ENCODE measurements at regions not wholly inside any gene's neighbourhood (a gene's known extent, or its start where the extent isn't known, plus 50 kb on each side); places are given as distances from the start of the nearest gene placed in this dataset.
A peak's percentile ranks its signal among the peaks of the same experiment; 100 is the strongest.
"Not testable (repeated sequence)": the region's sequence is repeated elsewhere in the genome, so short reads cannot be mapped to it uniquely, and the experiment has no call there.

DNA sequence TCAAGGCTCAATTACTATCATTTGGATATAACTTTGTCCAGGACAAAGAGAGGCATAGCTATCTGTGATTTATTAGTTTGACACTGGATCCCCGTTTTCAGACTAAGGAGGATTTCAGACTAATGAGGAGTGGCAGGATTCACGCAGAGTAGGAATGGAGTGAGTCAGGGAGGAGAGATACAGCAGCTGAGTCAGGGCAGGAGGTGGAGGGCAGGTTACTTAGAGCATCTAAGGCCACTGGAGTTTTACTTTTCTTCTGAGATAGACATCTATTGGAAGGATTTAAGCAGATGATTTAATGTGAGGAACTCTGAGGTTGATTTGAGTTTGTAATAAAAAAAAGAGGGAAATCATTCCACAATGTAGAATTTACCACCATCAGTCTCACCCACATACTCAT is 110.6 kb downstream of the RPIA start:
- DNase-seq = not testable (repeated sequence)

GRCh38 chr2:88807237-88807962 is 115.9 kb downstream of the RPIA start:
- no peak for DNase-seq

DNA sequence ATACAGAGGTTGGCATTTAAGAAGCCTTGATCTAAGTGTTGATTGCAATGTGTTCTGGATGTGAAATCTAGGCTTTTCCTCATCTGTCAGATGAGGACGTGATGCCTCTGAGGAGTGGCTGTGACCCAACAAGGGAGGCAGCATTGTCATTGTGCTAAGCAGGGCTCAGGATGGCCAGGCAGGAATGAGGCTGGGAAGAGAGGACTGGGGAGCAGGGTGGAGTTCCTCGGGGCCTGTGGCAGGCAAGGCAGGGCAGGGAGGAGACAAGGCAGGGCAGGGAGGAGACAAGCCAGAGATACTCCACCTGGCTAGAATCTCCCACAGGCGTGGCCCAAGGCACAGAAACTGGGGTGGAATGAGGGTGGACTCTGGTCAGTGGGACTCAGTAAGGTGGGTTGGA is 116.6 kb downstream of the RPIA start:
- no peak for DNase-seq

DNA sequence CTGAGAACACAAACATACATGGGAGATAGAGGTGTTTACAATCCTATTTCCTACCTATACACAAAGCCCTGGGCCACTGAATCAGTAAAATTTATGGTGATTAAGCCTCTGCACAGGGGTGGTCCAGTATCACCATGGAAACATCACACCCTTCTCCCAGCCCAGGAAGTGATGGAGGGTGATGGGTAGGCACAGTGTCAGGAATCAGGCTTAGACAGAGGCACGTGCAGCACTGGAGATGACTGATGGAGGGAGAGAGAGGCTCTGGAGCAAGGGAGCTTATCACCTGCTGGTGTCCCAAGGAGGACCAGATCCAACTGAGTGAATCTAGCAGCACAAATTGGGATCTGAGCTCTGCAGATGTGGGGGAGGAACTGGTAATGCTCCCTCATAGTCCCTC is 117.2 kb downstream of the RPIA start:
- no peak for DNase-seq

- no peak for DNase-seq
These were observed 117.7 kb downstream of the RPIA start for GRCh38 chr2:88809216-88809615.

- peak; percentile 30 for DNase-seq
These were observed 118.5 kb downstream of the RPIA start for GRCh38 chr2:88810017-88810416.

DNA sequence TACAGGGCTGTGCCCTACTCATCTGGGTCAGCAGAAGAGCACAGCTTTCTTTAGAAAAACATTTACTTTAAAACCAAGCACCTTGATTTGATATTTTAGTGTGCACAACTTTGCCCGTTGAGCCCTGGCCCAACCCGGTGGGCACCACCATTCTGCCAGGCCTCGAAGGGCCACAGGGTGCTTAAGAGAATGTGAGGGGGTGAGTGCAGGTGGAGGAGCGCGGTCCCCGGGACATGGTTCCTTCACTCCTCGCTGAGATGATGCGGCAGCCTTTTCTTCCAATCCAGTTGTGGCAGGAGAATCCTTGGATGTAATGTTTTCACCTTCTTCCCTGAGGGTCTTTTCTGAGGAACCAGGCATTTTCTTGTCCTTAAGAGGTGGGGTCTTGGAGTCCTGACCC is 119.0 kb downstream of the RPIA start:
- no peak for DNase-seq

GRCh38 chr2:88811233-88811632 is 119.8 kb downstream of the RPIA start:
- no peak for DNase-seq

- no peak for DNase-seq
These were observed 120.2 kb downstream of the RPIA start for GRCh38 chr2:88811681-88812080.

DNA sequence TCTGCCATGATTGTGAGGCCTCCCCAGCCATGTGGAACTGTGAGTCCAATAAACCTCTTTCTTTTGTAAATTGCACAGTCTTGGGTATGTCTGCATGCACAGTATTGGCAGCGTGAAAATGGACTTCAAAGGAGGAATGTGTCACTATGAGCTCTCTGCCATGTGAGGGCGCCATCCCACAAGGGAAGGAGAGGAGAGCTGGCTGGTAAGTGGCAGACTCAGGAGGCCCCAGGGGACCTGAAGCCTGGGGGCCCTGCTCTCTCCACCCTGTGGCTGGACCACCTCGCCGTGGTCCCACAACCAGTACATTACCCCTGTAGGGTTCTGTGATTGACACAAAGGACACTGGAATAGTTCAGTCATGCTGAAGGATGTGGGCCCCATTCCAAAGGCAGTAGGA is 122.1 kb downstream of the RPIA start:
- no peak for DNase-seq

DNA sequence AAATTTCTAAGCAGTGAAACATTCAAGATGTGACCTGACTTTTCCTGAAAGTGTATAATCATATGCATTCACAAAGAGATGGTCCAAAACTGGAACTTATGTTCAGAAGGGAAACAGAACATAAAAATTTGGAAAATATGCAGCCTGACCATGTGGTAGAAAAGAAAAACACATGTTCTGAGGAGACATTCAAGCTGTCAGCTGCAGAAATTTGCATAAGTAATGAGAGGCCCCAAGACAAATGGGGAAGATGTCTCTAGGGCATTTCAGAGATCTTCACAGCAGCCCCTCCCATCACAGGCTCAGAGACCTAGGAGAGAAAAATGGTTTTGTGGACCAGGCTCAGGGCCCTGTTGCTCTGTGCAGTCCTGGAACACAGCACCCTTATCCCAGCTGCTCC is 123.8 kb downstream of the RPIA start:
- DNase-seq = no peak

GRCh38 chr2:88815697-88816096 is 124.2 kb downstream of the RPIA start:
- no peak for DNase-seq

DNA sequence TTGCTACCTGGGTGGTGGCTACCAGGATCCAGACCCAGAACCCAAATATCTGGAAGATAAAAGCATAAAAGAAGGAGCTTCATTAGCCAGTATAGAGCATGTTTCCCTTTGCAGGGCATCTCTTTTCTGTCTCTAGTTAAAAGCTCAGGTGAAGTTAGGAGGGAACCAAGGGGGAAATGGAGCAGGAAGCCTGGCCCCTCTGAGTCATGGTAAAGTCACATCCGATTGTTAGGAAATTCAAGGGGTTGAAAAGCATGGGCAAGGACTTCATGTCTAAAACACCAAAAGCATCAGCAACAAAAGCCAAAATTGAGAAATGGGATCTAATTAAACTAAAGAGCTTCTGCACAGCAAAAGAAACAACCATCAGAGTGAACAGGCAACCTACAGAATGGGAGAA is 126.9 kb downstream of the RPIA start:
- no peak for DNase-seq

DNA sequence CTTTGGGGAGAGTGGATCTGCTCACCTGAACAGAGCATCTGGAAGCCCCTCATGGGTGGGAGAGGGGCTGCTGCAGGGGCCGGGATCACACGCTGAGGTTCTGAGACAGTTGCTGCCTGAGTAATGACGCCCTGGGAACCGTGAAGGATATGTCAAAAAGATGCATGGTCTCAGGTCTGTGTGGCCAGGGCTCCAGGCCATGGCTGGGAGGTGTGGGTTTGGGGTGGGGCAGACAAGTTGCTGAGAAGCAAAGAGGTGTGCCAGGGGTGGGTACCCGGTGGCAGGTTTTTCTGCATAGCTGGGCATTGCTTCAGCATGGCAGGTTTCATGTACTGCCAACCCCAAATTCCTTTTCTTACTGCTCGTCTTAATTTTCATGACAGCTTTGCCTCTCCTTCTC is 133.5 kb downstream of the RPIA start:
- no peak for DNase-seq

GRCh38 chr2:88826399-88826798 is 134.9 kb downstream of the RPIA start:
- DNase-seq = no peak

GRCh38 chr2:88827821-88828220 is 136.3 kb downstream of the RPIA start:
- no peak for DNase-seq

GRCh38 chr2:88828397-88829137 is 137.1 kb downstream of the RPIA start:
- no peak for DNase-seq

GRCh38 chr2:88829607-88830463 is 138.4 kb downstream of the RPIA start:
- no peak for DNase-seq

DNA sequence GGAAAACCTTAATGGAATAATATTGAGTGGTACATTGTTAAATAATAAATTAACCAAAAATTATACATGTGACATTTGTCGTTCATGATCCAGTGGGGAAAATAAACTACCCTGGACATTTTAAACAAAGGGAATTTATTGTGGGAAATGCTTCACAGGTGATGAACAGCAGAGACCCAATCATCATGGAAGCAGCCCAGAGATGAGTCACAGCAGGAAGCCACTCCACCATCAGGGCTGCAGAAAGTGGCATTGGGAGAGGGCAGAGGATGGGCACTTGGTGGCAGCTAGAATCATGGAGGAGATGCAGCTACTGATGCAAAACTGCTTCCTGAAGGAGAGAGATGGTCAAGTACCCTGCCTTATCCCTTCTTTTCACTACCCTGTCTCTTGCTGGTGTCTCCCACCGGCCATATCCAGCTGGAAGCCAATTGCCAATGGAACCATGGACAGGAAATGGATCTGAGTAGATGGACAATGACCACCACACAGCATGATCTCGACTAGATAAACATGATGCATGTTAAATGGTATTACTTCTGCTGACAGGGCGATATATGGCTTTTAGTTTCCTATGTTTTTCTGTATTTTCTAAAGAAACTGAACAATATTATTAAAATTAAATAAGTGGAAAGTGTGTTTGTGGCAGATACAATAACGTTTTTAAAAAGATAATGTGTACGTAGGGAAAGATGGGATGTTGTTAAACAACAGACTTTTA is 139.8 kb downstream of the RPIA start:
- DNase-seq = no peak

GRCh38 chr2:88831792-88832248 is 140.3 kb downstream of the RPIA start:
- no peak for DNase-seq

DNA sequence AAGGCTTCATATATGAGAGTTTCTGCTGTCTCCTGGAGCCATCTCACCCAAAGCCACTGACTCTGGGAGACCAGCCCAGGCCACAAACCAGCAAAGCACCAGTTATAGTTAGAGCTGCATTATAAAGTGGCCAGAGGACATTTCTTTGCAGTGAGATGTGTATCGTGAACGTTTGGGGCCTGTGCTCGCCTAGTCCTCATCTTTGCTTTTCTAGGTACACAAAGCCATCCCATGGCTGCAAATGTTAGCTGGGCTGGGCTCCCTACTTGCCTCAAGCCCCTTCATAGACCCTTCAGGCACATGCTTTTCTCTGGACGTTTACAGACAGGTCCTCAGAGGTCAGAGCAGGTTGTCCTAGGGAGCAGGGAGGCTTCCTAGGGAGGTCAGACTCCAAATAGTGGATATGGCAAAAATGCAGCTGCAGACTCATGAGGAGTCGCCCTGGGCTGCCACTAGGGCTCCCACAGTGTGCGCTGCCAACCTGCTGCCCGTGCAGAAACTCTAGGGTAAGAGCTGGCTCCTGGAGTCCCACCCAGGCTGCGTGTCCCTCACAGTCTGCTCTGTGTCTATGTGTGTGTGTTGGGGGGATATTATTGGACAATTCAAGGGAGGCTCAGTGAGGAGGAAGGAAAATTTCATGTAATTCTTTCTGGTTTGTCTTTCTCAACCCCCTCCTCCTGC is 141.0 kb downstream of the RPIA start:
- DNase-seq = no peak

GRCh38 chr2:88832992-88833389 is 141.5 kb downstream of the RPIA start:
- DNase-seq = no peak

All from NCI-H774 (cell line).